HG02981 (cell line): ENCODE measurements at regions not wholly inside any gene's neighbourhood (a gene's known extent, or its start where the extent isn't known, plus 50 kb on each side); places are given as distances from the start of the nearest gene placed in this dataset.
"Not testable (repeated sequence)": the region's sequence is repeated elsewhere in the genome, so short reads cannot be mapped to it uniquely, and the experiment has no call there.

Experiments used
- ATAC-seq: cut with Tn5 transposase; IDR thresholded peaks from one replicate; pipeline ENCODE4 v1.9.1; 2021; ENCODE audit warnings: mild to moderate bottlenecking, moderate library complexity; ENCODE audit not compliant: unreplicated experiment

DNA sequence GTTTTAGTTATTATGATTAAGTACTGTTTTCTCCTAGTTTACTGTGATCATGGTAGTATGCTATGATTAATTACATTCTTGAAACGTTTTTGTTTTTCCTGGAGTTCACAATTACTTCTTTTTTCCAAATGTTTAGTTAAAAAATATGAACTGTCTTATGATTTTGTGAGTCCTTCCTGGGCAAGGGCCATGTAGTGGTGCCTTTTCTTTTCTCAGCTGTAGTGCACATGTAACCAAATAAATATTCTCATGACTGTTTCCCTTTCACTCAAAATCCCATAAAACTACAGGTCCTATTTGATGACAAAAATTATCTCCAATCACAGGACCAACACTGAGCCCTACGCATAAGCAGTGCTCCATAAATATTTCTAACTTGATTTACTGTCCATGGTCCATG, 118.9 kb upstream of the EGR2 start:
- no peak for ATAC-seq

- ATAC-seq = no peak
Observed at GRCh38 chr10:62934258-62934657, 118.1 kb upstream of the EGR2 start.

DNA sequence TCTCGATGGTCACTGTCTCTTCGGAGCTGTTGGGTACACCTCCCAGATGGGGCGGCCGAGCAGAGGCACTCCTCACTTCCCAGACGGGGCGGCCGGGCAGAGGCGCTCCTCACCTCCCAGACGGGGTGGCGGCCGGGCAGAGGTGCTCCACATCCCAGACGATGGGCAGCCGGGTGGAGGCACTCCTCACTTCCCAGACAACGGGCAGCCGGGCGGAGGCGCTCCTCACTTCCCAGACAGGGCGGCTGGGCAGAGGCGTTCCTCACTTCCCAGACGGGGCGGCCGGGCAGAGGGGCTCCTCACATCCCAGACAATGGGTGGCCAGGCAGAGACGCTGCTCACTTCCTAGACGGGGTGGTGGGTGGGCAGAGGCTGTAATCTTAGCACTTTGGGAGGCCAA, 112.6 kb upstream of the EGR2 start:
- not testable (repeated sequence) for ATAC-seq

GRCh38 chr10:62926407-62926806, 110.2 kb upstream of the EGR2 start:
- no peak for ATAC-seq

- no peak for ATAC-seq
Observed at GRCh38 chr10:62924344-62924748, 108.2 kb upstream of the EGR2 start.

DNA sequence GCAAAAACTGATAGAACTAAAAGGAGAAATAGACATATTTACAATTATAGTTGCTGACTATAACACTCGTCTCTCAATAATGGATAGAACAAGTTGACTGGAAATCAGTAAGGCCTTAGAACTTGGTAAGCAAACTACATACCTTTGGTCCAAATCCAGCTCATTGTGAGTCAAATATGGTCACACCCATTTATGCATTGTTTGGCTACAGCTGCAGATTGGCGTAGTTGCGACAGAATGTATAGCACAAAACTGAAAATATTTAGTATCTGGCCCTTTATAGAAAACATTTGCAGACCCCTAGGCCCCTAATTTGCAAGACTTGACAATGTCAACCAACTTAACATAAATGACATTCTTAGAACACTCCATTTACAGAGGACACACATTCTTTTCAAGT, 103.6 kb upstream of the EGR2 start:
- ATAC-seq = no peak

DNA sequence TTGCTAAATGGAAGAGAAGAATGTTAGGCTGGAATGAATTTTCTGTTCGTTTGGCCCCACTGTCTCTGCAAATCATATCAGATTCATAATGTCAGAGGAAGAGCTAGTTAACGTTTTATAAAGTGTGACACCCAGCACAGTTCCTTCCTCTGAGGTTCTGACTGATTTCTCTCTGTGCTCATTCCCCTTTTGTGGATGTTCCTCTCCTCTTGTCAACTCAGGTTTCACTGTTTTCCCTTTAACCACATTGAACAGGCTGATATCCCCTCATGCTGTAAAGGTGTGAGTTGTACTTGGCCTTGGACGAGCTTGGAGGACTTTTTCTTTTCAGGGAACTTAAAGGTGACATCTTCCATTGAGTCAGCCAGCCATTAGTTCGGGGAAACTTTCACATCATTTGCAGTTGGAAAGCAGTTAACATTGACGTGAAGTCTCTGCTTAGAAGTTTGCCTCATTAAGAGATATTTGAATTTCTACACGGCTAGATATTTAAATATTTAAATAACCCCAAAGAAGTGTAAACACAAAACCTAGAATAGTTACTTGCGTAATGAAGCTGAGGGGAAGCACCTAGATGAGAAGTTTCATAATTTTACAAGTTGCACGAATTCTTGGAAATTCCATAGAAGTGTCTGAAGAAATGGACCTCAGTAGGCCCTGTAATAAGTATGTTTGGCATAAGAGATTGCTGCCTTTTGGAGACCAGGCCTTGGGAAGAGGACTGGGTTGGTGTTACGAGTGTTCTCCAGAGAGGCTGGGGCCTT, 101.5 kb upstream of the EGR2 start:
- peak; percentile 58 for ATAC-seq

DNA sequence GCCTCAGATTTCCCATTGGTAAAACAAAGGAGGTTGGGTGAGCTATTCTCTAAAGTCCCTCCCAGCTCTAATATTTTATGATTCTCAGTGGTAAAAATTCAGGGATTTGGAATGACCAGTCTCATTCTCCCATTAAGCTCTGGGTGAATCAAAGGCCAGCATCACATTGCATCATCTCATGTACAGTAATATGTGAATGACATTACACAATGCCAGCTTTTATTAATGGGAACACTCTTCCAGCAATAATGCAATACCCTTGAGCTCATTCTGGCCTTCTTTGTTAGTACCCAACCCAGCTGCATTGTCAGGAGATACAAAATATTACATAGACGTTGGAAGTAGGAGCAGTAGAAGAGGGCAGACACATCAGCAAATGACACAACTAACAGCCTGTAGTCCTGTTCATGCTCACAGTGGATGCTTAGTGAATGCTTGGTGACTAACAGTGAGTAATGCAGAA, 100.0 kb upstream of the EGR2 start:
- no peak for ATAC-seq

DNA sequence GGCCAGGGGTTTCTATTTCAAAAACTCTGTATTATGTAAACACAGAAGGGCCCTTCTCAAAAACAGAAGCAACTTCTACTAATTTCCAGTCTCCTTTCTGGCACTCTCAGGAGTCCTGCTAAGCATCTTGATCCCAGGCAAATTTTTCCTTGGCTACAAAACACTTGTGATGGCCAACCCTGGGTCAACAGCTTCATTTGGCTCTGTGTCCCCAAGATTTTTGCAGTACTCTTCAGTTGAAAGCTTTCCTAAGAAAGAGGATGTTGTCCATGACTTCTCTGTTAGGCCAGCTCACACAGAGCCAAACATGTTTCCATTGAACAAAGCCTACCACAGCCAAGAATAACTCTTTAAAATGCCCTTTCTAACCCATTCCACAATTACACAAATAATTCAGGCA, 99.0 kb upstream of the EGR2 start:
- no peak for ATAC-seq

GRCh38 chr10:62912086-62912485, 95.9 kb upstream of the EGR2 start:
- no peak for ATAC-seq

DNA sequence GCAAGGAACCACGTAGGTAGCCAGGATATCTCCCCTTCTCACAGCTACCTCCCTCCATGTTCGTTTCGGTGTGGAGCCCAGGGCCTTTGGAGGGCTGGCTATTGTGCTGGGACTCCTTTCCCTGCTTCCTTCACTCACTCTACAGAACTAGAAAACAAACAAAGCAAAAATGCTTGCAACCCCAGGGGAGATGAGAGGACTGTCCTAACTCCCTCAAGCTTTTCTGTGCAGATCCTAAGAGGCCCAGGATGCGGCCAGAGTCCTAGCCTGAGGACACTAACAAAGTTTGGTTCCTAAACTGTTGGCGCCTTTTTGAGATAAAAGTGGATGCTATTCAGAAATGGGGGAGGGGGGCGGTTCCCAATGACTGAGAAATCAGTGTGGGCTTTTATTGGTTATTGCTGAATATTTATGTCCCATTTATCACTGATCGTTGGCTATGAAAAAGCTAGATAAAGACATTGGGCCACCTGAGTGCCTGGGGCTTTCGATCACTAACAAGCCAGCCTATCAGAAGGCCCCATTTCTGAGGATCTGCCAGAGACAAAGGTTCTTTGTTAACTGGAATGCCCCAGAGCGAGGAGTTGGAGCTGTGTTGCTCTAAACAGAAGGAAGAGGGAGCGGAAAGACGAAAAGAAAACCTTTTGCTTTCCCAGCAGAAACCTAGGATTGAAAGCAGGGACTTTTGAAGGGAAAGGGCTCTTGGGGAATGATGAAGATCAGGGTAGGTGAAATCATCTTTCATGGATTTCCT, 95.2 kb upstream of the EGR2 start:
- no peak for ATAC-seq

DNA sequence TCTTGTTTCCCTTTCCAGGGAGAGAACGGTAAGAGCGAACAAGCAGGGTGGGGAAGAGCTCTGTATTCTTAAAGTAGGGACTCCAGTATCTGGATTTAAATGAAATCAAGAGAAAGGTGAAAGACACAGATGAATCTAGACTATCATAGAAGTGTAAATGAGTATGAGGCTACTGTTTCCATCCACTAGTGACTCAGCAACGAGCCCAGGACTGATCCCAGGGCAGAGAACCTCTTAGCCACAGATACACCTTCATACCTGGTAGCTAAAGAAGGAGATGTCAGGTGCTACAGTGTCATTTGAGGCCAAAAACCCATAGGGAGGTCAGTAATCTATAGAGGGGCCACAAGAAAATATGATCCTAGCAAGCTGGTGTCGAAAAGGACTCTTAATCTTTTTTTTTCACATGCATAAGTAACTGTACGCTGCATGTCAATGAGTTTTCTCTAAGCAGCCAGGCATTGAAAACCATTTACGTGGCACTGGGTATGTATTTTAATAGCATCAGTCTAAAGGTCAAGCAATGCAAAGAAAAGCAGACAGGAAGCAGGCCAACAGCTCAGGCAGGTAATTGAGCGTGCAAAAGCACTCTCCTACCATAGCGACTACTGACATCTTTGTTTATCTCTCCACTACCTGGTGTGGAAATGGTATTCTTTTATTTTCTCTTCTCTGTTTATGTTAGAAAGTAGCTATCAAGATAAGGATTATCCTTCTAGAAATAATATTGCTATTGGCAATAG, 91.5 kb upstream of the EGR2 start:
- ATAC-seq = no peak

GRCh38 chr10:62904281-62904875, 88.2 kb upstream of the EGR2 start:
- no peak for ATAC-seq

DNA sequence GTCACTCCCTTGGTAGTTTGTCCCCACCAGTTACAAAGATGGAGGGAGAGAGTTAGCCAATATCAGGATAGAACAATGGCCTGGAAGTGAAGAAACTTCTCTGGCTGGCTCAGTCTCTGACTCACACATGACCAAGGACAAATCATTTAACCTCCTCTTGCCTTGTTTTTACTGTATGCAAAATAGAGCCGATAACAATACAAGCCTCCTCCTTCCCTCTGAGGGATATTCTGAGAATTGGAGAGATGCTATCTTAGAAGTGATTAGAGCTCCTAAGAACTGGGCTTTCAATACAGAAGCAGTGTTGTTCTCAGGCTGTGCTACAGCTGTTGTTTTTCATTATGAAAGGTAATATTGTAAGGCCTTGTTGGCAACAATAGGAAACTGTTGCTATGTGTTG, 87.7 kb upstream of the EGR2 start:
- no peak for ATAC-seq

- ATAC-seq = no peak
Observed at GRCh38 chr10:62900829-62901571, 84.8 kb upstream of the EGR2 start.

- ATAC-seq = no peak
Observed at GRCh38 chr10:62899311-62899710, 83.1 kb upstream of the EGR2 start.

- ATAC-seq = no peak
Observed at GRCh38 chr10:62895063-62895462, 78.9 kb upstream of the EGR2 start.

DNA sequence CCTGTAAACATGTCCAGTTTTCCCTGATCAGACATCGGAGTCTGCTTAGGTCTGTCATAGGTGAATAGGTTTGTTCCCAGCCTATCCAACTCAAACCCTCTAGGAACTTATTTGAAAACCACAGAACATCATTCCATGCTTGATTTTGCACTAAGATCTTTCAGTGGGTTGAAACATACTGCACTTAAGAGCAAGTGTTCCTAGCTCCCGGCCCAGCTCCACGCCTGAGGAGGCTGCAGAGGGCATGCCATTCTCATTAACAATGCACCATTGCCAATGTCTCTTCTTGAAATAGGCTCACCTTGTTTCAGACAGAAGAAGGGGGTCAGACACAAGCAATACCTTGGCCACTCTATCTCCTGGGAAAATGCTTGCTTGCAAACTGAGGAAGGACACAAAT, 78.0 kb upstream of the EGR2 start:
- no peak for ATAC-seq

DNA sequence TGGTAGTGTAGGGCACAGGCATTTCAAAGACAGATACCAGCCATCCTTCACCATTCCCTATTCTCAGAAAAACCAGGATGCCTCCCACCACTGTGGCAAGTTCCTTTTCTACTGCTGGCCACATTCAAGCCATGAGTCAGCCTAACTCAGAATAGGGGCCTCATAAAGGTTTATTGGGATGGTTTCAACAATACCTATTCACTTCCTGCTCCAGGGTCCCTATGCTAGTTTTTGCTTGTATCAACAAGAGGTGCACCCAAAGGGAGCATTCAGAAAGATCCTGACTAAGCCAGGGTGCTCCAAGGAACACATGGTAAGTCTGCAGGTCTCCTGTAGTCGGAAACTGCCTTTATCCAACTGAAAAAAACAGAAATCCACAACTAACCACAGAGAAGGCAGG, 76.9 kb upstream of the EGR2 start:
- ATAC-seq = no peak

DNA sequence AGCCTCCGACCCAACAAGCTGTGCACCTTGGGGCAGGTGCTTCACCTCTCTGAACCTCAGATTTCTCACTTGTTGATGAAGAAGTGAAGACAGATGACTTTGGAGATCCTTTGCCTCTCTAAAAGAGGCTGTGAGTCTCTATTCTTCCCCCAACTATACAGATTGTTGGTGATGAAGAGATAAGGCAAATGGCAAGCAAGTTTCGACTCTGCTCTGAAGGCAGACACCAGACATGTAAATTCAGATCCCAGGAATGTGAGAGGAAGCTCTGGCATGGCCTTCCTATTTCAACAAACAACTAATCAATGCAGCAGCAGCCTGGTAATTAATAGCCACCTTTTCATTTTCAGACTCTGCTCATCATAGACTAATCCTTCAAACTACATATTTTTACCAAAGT, 74.2 kb upstream of the EGR2 start:
- ATAC-seq = no peak

- no peak for ATAC-seq
Observed at GRCh38 chr10:62887642-62888041, 71.5 kb upstream of the EGR2 start.
